Glutamatergic neuron (in vitro differentiated cells): ENCODE measurements at regions not wholly inside any gene's neighbourhood (a gene's known extent, or its start where the extent isn't known, plus 50 kb on each side); places are given as distances from the start of the nearest gene placed in this dataset.

Experiments
- DNase-seq: peaks from one replicate; pipeline ENCODE4 v3.0.0; 2022
- H3K27ac Mint-ChIP-seq: one replicate; pipeline ENCODE4 v1.8.0; 2020; ENCODE audit warnings: mild to moderate bottlenecking, mixed read lengths, inconsistent platforms; ENCODE audit not compliant: unreplicated experiment
- H3K27me3 Mint-ChIP-seq: one replicate; pipeline ENCODE4 v1.8.0; 2020; ENCODE audit warnings: mild to moderate bottlenecking, moderate library complexity, mixed read lengths, inconsistent platforms; ENCODE audit not compliant: unreplicated experiment
- H3K36me3 Mint-ChIP-seq: one replicate; pipeline ENCODE4 v1.8.0; 2020; ENCODE audit warnings: mild to moderate bottlenecking, mixed read lengths, inconsistent platforms; ENCODE audit not compliant: unreplicated experiment
- H3K4me1 Mint-ChIP-seq: one replicate; pipeline ENCODE4 v1.8.0; 2020; ENCODE audit warnings: mild to moderate bottlenecking, low read depth, mixed read lengths, inconsistent platforms; ENCODE audit not compliant: unreplicated experiment
- H3K4me3 Mint-ChIP-seq: one replicate; pipeline ENCODE4 v1.8.0; 2020; ENCODE audit warnings: mild to moderate bottlenecking, mixed read lengths, inconsistent platforms; ENCODE audit not compliant: unreplicated experiment
- H3K9me3 Mint-ChIP-seq: one replicate; pipeline ENCODE4 v1.8.0; 2020; ENCODE audit warnings: mild to moderate bottlenecking, moderate library complexity, mixed read lengths, inconsistent platforms; ENCODE audit not compliant: unreplicated experiment
- CTCF ChIP-seq: fragments of 200-600 bp; sonication (generic); IDR thresholded peaks from one replicate; pipeline ENCODE4 v1.5.0; 2021; ENCODE audit not compliant: partially characterized antibody, unreplicated experiment

GRCh38 chr10:4361581-4361980, 464.4 kb upstream of the AKR1E2 start:
- Mint-ChIP-seq H3K4me3 (no peak overlapping the region), H3K4me1 (no peaks in the 10 kb centered on the region), H3K36me3 (no peaks in the 10 kb centered on the region), H3K27me3 (no peaks in the 10 kb centered on the region), H3K27ac (no peak overlapping the region), H3K9me3 (no peaks in the 10 kb centered on the region)
- no peak for TF ChIP-seq CTCF
- no peak for DNase-seq

- Mint-ChIP-seq H3K4me1 (no peaks in the 10 kb centered on the region), H3K4me3 (no peak overlapping the region), H3K36me3 (no peaks in the 10 kb centered on the region), H3K27ac (no peak overlapping the region), H3K27me3 (no peaks in the 10 kb centered on the region), H3K9me3 (no peaks in the 10 kb centered on the region)
- DNase-seq, result no peak
- TF ChIP-seq CTCF, result no peak
Measured at GRCh38 chr10:4359003-4359402, 467.0 kb upstream of the AKR1E2 start.

DNA sequence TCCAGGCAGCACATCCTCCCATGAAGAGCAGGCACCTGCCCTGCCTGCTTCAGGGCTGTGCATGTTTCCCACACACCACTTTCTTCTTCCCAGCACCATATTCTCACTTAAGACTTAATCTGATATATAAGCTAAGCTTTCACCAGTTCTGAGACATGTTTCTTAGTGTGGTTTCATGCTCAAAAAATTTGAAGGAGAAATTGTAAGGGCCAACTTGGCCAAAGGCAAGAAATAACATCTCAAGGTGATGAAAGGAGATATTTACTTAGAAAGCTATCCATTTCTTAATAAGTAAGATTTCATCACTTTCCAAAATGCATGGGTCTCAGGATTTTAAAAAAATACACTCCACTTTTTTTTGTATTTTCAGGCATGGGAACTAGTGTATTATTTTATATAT, 468.1 kb upstream of the AKR1E2 start:
- Mint-ChIP-seq H3K4me3 (no peak overlapping the region), H3K36me3 (no peaks in the 10 kb centered on the region), H3K4me1 (no peaks in the 10 kb centered on the region), H3K27ac (no peak overlapping the region), H3K9me3 (no peaks in the 10 kb centered on the region), H3K27me3 (no peaks in the 10 kb centered on the region)
- DNase-seq, result no peak
- no peak for TF ChIP-seq CTCF

DNA sequence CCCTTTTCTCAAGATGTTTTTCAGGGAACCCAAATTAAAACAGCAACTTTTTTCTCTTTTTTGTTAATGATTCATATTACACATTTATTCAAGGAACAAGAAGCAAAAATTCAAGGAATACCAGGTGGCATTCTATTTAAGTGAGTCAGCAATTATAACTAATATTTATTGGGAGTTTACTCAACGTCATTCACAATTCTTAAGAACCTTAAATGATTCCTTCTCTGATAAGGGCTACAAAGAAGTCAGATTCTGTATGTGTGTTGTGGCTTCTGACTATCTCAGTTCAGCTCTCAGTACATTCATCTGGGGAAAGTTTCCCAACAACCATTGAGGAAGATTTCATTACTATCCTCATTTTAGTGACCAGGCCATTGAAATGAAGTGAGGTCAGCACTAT, 470.7 kb upstream of the AKR1E2 start:
- no peak overlapping the region for H3K27ac Mint-ChIP-seq
- no peak overlapping the region for H3K4me3 Mint-ChIP-seq
- H3K27me3 Mint-ChIP-seq, result no peaks in the 10 kb centered on the region
- H3K36me3 Mint-ChIP-seq, result no peaks in the 10 kb centered on the region
- no peaks in the 10 kb centered on the region for H3K9me3 Mint-ChIP-seq
- no peak for TF ChIP-seq CTCF
- no peak for DNase-seq
- H3K4me1 Mint-ChIP-seq, result no peaks in the 10 kb centered on the region

- Mint-ChIP-seq H3K27ac (no peak overlapping the region), H3K9me3 (no peaks in the 10 kb centered on the region), H3K36me3 (no peaks in the 10 kb centered on the region), H3K4me1 (no peaks in the 10 kb centered on the region), H3K4me3 (no peak overlapping the region), H3K27me3 (no peaks in the 10 kb centered on the region)
- DNase-seq, result no peak
- TF ChIP-seq CTCF, result no peak
Measured at GRCh38 chr10:4354382-4354812, 471.6 kb upstream of the AKR1E2 start.
